Cardiac muscle cell (in vitro differentiated cells and primary cell): ENCODE measurements at regions not wholly inside any gene's neighbourhood (a gene's known extent, or its start where the extent isn't known, plus 50 kb on each side); places are given as distances from the start of the nearest gene placed in this dataset.

Experiments used
- DNase-seq, 2 donors: peaks; one replicate each; pipeline versions ENCODE4 v3.0.0 to v3.0.0-alpha.2; 2010 to 2017; ENCODE audit warnings: low read depth in 1 of 2, low spot score in 1 of 2
- H3K27ac ChIP-seq: fragments of 200-600 bp; sonication (generic); 2 replicates; pipeline ENCODE4 v1.5.1; 2016
- H3K27me3 ChIP-seq: fragments of 200-600 bp; sonication (generic); 2 replicates; pipeline ENCODE4 v1.6.0; 2016; ENCODE audit warnings: control low read depth
- H3K36me3 ChIP-seq: fragments of 200-600 bp; sonication (generic); 2 replicates; pipeline ENCODE4 v1.5.1; 2016; ENCODE audit warnings: control low read depth
- H3K4me1 ChIP-seq: fragments of 200-600 bp; sonication (generic); 2 replicates; pipeline ENCODE4 v1.8.1; 2017; ENCODE audit warnings: low read depth, mild to moderate bottlenecking, mixed run types
- H3K4me3 ChIP-seq: fragments of 200-600 bp; sonication (generic); 2 replicates; pipeline ENCODE4 v1.5.1; 2016; ENCODE audit warnings: mild to moderate bottlenecking
- H3K9me3 ChIP-seq: fragments of 200-600 bp; sonication (generic); 2 replicates; pipeline ENCODE4 v1.5.1; 2017; ENCODE audit warnings: low read depth, mild to moderate bottlenecking, control low read depth
- CTCF ChIP-seq: IDR thresholded peaks from 2 replicates; pipeline ENCODE4 v1.5.1; 2012; ENCODE audit warnings: low read depth, mild to moderate bottlenecking, low read length

GRCh38 chr13:107817647-107818287 is 397.6 kb downstream of the LIG4 start:
- Histone ChIP-seq H3K36me3 (no peaks in the 10 kb centered on the region), H3K27me3 (no peaks in the 10 kb centered on the region), H3K4me1 (peaks cover 9% of the 10 kb centered on the region), H3K27ac (no peak overlapping the region), H3K4me3 (no peak overlapping the region), H3K9me3 (no peaks in the 10 kb centered on the region)
- TF ChIP-seq CTCF, result no peak
- no peak for DNase-seq

- no peaks in the 10 kb centered on the region for H3K36me3 ChIP-seq
- no peak overlapping the region for H3K27ac ChIP-seq
- peaks cover 5% of the 10 kb centered on the region for H3K4me1 ChIP-seq
- no peaks in the 10 kb centered on the region for H3K9me3 ChIP-seq
- no peak for TF ChIP-seq CTCF
- no peak for DNase-seq
- H3K4me3 ChIP-seq, result no peak overlapping the region
- H3K27me3 ChIP-seq, result no peaks in the 10 kb centered on the region
Measured at GRCh38 chr13:107812014-107812412, 403.3 kb downstream of the LIG4 start.

GRCh38 chr13:107811233-107812013 is 403.9 kb downstream of the LIG4 start:
- Histone ChIP-seq H3K4me1 (peaks cover 3% of the 10 kb centered on the region), H3K4me3 (no peak overlapping the region), H3K27me3 (no peaks in the 10 kb centered on the region), H3K27ac (no peak overlapping the region), H3K36me3 (no peaks in the 10 kb centered on the region), H3K9me3 (no peaks in the 10 kb centered on the region)
- no peak for DNase-seq
- no peak for TF ChIP-seq CTCF

- Histone ChIP-seq H3K36me3 (no peaks in the 10 kb centered on the region), H3K9me3 (no peaks in the 10 kb centered on the region), H3K4me1 (peaks cover under 1% of the 10 kb centered on the region), H3K4me3 (no peak overlapping the region), H3K27ac (no peak overlapping the region), H3K27me3 (no peaks in the 10 kb centered on the region)
- DNase-seq, result peak in 1 of 2 donors; percentile 41
- TF ChIP-seq CTCF, result no peak
Measured at GRCh38 chr13:107809125-107809524, 406.2 kb downstream of the LIG4 start.

GRCh38 chr13:107808389-107808788 is 406.9 kb downstream of the LIG4 start:
- H3K9me3 ChIP-seq, result no peaks in the 10 kb centered on the region
- DNase-seq, result peak in 1 of 2 donors; percentile 51
- H3K4me3 ChIP-seq, result no peak overlapping the region
- H3K36me3 ChIP-seq, result no peaks in the 10 kb centered on the region
- no peaks in the 10 kb centered on the region for H3K27me3 ChIP-seq
- no peak overlapping the region for H3K27ac ChIP-seq
- no peak for TF ChIP-seq CTCF
- no peaks in the 10 kb centered on the region for H3K4me1 ChIP-seq
